ENCODE measurements at regions not wholly inside any gene's neighbourhood (a gene's known extent, or its start where the extent isn't known, plus 50 kb on each side); places are given as distances from the start of the nearest gene placed in this dataset.
"Not testable (repeated sequence)": the region's sequence is repeated elsewhere in the genome, so short reads cannot be mapped to it uniquely, and the experiment has no call there.

DNA sequence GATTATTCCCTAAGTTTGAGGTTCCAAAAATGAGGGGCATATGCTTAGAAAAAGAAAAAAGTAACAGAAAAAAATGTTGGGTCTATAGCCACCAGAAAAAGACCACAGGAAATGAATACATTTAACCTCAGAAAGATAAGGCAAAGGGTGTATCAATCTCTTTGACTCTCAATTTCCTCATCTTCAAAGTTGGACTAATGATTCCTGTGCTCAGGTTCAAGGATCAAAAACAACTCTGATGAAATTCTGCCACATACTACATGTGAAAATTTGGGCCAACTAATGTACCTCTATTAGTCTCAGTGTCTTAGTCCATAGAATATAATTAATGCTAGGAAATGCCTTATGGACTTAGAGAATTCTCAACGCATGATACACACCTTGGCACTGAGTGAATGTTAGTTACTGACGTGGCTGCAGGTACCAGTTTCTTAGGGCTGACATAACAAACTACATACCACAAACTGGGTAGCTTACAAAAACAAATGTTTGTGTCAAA lies 257.7 kb downstream of the ANKRD50 start:
- no peak for DNase-seq

DNA sequence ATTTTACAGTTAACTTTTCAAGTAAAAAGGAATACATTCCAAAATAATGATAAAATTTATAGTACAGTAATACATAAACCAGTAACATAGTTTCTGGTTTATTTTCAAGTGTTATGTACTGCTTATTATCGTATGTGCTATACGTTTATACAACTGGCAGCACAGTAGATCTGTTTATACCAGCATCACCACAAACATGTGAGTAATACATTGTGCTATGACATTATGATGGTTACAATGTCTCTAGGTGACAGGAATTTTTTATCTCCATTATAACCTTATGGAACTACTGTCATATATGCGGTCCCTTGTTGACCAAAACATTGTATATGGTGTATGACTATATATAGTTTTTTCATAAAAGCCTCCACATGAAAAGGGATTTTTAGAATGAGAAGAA lies 256.9 kb downstream of the ANKRD50 start:
- no peak for DNase-seq

DNA sequence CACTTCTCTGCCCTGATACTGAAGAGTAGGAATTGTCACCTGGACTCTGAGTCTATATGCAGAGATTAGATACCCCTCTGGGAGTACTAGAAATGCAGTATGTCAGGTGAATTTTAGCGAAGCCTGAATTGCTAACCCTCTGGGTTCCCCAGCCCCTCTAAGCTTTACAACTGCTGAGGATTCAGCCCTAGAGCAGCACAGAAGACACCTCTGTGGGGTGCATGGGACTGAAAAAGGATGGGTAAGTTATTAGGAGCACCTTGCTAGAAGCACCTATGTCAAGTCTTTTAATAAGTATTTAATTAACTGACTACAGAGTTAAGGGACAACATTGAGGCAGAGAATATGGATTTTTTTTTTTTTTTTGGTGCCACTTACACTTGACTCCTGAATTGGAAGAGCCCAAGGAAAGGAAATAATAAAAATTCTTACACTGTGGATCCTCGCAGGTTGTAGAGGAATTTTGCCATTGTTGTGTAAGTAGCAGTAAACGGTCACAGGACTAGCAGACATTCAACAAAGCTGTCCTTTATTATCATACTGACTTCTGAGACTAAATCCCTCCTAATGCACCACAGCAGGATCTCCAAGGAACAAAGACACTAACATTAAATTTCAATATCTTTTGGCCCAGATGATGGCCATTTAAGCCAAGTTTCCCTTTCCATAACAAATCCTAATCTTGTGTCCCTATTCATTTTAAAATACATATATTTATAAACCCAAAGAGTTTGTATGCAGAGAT lies 253.2 kb downstream of the ANKRD50 start:
- no peak for DNase-seq

DNA sequence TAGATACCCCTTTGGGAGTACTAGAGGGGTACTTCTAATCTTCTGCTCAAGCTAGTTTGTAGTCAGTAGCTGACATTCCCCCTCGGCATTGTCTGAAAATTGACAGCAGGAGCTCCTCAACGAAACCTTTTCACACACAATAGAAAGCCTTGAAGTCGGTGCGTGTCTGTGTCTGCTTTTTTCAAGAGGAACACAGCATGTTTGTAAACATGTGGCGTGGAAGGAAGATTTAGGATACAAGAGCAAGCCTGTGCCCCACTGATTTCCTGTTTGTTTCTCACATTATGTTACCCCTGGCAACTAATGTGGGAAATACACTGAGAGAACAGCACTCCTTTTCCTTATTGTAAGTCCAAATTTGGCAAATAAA lies 252.6 kb downstream of the ANKRD50 start:
- DNase-seq = no peak

DNA sequence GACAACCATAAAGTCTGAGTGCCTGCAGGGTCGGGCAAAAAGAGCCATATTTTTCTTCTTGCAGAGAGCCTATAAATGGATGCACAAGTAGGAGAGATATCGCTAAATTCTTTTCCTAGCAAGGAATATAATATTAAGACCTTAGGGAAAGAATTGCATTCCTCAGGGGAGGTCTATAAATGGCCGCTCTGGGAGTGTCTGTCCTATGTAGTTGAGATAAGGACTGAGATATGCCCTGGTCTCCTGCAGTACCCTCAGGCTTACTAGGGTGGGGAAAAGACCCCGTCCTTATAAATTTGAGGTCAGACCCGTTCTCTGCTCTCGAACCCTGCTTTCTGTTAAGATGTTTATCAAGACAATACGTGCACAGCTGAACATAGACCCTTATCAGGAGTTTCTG lies 250.9 kb downstream of the ANKRD50 start:
- not testable (repeated sequence) for DNase-seq

DNA sequence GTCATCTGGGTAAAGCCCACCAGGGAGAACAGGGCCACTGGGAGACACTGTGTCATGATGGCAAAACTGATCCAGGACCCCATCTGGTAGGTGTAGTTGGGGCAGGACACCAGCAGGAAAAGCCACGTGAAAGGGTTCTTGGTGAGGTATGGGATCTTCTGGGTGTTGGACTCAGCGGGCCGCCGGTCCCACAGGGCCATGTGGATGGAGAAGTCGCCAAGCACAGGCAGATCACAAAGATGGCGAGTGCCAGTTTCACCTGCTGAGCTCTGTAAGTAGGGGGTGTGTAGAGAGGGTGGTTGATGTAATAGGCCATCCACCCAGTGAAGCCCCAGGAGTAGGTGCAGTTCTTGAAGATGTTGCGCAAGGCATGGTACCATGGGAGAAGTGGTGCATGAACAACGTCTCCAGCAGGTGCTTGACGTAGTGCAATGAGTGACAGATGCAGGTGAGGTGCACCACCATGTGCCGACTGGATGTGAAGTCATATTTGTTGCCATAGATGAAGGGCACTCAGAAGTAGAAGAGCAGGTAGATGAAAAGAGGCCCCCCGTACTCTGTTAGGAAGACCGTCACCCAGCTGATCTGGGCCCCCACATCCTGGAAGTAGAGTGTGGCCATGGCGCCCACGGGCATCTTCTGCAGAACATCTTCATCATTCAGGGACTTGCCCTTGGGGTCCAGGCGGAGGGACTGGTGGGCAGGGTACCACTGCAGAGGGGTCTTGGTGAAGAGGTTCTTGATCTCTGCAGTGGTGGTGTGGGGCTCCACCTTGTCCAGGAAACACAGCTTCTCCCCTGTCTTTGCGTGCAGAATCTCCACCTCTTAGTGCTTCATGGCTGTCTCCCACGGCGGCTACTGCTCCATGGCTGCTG lies 249.3 kb downstream of the ANKRD50 start:
- no peak for DNase-seq

DNA sequence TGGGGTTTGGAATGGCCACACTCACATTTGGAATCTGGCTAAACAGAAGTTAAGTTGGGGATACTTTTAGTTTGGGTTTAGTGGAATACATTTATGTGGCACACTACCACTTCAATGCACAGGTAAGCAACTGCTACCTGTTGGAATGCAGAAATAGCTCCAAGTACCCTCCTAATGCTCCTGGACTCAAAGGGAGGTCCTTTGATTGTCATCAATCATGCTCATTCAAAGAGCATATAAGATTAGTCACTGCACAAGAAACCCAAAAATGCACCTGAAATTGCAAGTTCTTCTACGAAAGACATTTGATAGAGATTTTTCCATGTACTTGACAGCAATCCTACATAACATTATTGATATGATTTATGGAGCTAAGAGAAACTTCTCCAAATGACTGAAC lies 247.7 kb downstream of the ANKRD50 start:
- DNase-seq = no peak

DNA sequence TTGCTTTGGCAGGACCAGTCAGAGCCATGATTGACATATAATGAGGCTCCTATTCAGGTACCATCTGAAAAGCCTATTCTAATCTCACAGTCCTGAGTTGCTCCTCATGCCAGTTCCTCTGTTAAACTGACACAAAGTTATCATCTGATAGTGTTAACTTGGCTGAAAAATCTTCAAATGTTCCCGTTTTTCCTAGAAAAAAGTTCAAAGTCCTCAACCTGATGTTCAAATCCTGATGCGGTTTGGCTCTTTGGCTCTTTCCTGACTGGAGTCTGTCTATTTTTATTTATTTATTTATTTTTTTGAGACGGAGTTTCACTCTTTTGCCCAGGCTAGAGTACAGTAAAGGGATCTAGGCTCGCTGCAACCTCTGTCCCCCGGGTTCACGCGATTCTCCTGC lies 244.2 kb downstream of the ANKRD50 start:
- no peak for DNase-seq

DNA sequence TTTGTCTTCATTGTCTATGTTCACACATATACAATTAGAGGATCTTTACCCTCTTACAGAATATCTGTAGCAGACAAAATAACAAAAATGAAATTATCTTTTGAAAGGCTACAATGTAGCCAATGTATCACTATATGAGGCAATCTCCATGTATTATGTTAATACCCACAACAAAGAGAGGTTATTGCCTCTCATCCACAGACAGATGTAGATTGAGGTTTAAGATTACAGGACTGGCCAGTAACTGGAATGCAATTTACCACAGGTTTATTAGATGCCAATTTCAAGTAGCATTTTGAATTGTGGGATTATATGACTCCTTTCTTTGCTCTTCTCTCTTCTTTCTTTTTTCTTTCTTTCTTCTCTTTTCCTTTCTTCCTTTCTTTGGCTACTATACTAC lies 242.6 kb downstream of the ANKRD50 start:
- DNase-seq = no peak

DNA sequence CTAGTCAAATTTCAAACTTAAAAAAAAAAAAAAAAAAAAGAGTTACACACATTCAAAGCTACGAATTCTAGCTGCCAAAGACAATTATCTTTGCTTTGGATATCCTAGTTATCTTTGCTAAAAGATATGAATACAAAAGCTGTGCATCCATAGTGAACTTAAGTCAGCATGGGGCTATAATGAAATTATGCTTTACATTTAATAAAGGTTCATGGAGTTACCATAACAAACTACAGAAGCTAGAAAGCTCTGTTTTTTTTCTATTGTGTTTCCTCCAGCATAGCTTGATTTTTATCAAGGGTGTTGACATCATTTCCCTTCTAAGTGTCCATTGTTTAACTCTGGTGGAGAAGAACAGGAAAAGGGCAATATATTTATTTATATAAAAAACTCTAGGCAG lies 234.1 kb downstream of the ANKRD50 start:
- no peak for DNase-seq

DNA sequence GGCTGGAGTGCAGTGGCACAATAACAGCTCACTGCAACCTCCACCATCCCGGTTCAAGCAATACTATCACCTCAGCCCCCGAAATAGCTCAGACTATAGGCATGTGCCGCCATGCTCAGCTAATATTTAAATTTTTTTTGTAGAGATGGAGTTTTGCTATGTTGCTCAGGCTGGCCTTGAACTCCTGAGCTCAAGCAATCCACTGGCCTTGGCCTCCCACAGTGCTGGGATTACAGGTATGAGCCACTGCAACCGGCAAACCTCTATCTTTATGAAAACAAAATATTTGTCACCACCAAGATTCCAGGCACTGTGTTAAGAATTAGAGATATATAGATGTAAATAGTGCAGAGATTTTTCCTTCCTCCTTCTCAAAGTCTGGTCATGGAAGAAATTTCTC lies 232.5 kb downstream of the ANKRD50 start:
- no peak for DNase-seq

DNA sequence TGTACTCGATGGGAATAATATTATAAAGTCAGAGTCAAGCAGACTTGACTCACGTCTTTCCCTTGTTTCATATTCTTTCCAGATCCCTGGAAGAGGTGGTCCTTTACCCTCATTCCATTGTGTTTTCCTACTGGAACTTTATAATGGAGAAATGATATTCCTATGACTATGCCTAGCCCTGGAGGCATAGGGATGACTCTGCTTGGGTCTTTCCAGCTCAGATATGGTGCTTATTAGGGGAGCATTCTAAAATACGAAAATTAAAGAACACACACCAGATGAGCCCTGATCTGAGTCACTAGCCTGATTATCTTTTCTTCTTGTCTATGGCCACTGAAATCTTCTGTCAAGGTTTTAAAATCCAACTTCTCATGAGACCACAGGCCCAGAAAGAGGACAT lies 231.4 kb downstream of the ANKRD50 start:
- DNase-seq = no peak

DNA sequence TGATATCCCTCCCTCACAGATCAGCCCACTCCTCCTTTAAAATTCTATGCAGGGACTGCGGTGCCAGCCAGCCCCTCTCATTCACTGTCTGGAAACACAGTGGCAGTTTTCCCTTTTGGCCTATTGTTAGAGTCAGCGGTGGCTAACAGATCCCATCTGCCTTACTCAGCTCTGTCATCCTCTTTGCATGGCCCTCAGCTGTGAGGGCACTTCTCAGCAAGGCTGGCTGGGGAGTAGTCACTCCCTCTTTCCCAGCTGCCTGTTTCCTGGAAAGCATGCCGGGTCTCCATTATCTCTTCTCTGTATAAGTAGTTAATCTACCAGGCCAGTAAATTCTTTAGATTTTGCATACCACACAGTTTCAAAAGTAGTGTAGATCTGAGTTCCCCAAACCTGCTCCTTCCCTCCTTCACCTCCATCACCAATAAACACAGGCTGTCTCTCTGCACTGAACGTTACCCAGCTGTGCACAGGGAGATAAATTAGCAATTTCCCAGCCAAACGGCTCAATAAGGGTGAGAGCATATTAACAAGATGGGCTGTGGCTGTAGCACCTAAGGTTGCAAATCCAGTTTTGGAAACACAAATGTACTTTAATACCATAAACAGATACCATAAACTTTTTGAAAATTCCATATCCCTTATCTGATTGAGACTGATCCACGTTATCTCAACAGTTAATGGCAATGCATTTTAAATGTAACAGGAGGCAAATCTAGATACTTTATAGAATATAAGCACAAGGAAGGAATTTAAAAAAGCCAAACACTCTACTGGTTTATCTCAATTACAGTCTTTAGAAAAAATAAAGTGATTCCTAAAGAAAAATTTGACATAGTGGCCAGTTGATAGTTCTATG lies 229.3 kb downstream of the ANKRD50 start:
- no peak for DNase-seq

DNA sequence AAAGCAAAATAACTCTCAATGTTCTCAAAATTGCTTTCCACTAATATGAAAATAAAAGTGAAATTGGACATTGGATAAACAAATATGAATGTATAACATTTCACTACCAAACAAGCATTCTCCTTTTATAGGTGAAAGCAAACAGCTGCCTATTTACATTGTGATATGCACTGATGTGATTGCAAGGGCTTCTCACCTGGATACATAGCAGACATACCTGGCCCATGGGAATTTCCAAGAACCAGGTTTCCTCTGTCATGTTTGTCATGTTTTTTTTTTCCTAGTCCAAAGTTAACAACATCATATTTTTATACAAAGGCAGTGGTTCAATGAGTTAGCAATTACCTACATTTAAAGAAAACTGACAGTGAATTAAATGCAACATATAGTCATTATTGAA lies 228.5 kb downstream of the ANKRD50 start:
- no peak for DNase-seq

DNA sequence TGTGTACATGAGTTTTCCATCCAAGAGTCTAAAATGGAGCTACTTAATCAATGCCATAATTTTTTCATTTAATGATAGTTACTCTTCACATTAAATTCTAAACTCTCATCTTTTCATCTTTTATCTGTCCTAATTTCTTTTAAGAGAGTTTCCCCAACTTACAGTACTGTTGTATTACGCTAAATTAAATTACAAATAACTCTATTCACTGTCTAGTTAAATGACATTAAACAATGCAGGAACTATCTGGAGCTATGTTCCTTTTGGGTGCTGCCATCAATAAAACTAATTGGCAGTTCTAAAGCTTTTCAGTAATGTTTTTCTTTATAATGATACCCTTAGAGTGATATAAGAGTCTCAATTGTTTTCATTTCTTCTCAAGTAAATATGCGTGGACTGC lies 227.6 kb downstream of the ANKRD50 start:
- no peak for DNase-seq

DNA sequence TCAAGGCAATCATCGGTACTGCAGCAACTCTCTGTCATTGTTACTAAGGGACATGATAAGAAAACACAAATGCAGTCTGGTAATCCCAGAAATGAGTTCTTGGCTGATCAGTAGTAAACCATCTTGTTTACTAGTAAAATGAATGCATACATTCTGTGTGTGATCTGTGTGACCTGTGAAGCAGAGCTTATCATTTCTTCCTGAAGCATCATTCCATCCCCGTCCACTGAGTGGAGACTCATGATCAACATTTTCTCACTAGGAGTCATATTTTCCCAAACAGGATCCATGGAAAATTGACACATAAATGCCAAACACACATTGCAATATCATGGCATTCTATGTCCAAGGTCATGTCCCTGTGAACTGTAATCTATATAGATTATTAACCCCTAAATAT lies 226.1 kb downstream of the ANKRD50 start:
- DNase-seq = no peak

DNA sequence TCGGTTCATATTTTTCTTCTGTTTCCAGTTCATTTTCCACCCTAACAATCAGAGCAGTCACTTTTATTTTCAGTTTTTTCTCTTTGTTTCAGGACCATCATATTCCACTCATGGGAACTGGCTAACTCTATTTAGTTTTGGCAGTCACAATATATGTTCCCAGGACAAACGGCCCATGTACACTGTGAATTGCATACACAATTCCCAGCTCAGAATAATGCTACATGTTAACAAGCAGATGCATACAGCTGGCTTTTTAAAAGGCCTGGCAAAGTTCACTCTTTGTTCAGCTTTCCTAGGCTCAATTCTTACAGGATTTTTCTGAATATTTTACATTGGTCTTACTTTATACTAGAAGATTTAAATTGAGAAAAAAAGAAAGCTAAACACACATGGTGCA lies 224.9 kb downstream of the ANKRD50 start:
- DNase-seq = no peak

DNA sequence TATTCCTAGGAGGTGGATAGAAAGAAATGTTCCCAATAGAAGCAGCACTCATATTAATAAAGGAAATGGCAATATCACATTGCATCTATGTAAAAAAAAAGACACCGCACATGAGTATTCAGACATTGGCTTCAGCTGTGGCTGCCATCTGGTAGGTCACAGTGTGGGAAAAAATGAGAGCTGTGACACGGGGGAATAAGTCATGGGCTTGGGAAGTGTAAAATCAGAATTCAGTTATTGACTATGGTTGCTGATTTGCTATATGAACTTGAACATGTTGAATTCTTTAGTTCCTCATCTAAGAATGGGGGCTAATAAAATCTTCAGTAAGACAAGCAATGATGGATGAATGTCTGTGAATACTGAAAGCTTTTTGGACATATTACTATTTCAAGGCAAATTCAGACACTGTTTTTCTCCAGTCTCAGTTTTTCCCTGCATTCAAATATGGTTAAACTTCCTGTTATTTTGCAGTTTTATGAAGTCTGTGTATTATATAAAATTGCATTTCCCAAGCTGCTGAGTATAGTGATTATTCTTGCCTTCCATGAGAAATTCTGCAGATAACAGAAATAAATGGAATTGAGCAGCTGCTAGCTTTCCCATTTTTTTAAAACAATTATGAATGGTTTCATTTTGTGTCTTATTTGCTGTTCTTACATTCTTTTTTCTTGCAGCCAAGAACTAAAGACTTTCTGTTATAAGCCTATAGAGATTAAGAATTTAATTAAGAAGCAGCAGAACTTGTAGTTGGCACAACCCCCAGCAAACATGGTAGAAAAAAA lies 221.0 kb downstream of the ANKRD50 start:
- DNase-seq = no peak

DNA sequence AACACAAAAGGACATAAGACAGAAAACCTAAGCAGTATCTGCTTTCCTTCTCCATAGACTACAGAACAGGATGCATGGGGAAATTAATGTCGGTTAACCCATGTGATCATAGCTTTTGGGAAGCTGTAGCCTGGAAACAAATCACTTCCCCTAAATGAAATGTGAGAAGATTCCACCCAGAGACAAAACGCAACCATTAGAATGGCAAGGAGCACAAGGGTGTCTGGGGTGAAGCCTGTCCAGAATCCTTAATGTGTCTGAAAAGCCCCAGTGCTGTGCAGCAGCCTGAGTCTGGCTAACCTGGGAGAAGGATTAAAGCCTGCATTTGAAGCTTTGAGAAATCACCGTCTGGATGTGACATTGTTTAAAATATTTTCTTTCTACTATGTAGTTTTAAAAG lies 213.3 kb downstream of the ANKRD50 start:
- no peak for DNase-seq

DNA sequence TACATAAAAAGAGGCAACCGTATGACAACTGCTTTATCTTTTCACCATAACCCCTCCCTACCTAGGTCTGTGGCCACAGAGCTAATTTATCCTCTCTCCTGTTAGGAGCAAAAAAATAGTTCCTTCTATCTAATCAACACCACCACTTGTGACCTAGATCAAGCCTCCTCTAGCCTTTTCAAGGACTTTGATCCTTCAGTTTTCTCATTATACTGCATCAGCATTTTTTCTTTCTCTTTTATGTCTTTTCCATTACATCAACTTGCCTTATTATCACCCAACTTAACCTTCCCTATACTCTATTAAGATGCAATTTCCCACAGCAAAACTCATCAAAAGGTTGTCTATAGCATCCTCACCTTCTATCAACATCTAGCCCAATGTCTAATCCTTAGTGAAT lies 211.0 kb downstream of the ANKRD50 start:
- no peak for DNase-seq

DNA sequence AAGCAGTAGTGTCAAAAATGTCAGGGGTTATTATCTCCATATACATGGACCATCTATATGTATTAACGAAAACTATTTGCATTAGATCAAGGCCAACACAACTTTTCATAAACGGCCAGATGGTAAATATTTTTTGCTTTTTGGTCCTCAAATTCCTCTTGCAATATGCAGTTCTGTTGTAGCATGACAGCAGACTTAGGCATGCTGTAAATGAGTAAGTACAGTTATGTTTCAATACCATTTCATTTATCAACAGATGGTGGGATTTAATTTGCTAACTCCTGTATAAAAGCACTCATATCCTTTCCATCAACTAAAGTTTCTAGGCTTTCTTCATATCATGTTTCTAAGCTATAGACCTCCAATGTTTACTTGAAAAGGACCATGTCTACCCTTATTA lies 208.1 kb downstream of the ANKRD50 start:
- no peak for DNase-seq

DNA sequence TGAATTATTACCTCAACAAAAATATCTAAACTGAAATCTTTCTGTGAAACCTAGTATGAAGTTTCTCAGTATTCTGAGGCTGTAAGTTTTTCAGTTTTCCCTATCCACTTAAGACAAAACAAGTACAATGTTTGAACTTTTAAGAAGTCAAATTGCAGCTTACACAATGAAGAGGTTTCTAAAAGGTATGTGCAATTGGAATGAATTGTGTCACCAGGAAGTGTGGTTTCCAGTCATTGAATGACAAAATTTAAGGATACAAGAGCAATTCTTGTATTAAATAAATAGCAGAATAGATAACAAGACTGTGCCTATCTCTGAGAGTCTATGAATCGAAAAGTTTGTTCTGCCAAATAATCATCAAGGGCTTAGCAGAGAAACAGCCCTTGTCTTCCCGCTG lies 207.3 kb downstream of the ANKRD50 start:
- DNase-seq = no peak

DNA sequence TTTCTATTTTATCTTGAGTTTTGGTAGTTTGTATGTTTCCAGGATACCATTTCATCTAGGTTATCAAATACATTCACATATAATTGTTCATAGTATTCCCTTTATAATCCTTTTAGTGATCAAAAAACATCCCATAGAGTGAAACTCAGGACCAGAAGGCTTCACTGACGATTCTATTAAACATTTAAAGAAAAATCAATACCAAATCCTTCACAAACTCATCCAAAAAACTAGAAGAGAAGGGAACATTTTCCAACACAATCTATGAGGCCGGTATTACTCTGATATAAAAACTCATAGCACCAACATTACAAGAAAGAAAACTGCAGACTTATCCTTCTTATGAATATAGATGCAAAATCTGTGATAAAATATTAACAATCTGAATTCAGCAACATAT lies 203.4 kb downstream of the ANKRD50 start:
- no peak for DNase-seq
